Caco-2 (cell line): ENCODE measurements at regions not wholly inside any gene's neighbourhood (a gene's known extent, or its start where the extent isn't known, plus 50 kb on each side); places are given as distances from the start of the nearest gene placed in this dataset.
"Not testable (repeated sequence)": the region's sequence is repeated elsewhere in the genome, so short reads cannot be mapped to it uniquely, and the experiment has no call there.

Experiments
- BruUV-seq: library from RNA; stranded (reverse); fragments of 400-500 nt; replicated peaks from 2 replicates; lab custom pipeline; 2021; lab: Mats Ljungman, UMichigan
- CTCF ChIA-PET: fragments of 300-600 bp; sonication (Branson Sonifier 250); formaldehyde crosslinking; loops from one replicate; lab custom pipeline; 2022; ENCODE audit warnings: antibody characterized with exemption; lab: Charles Lee
- POLR2A ChIA-PET: fragments of 300-600 bp; sonication (Branson Sonifier 250); formaldehyde crosslinking; loops from one replicate; lab custom pipeline; 2022; ENCODE audit warnings: antibody characterized with exemption; lab: Charles Lee
- DNase-seq, 2 experiments: peaks; one replicate each; pipeline versions ENCODE4 v3.0.0 to v3.0.0-alpha.2; 2020 to 2022
- H3K27me3 ChIP-seq: replicated peaks from 2 replicates; pipeline ENCODE4 v1.6.0; 2011; ENCODE audit warnings: low read length; ENCODE audit not compliant: control insufficient read depth, insufficient read depth
- H3K36me3 ChIP-seq: 2 replicates; pipeline ENCODE4 v1.5.1; 2011; ENCODE audit warnings: low read length; ENCODE audit not compliant: control insufficient read depth, insufficient read depth
- H3K4me1 ChIP-seq: fragments of 250-450 bp; sonication (Bioruptor Pico); 2 replicates; pipeline ENCODE4 v1.5.1; 2020; ENCODE audit warnings: mild to moderate bottlenecking
- H3K4me3 ChIP-seq: 2 replicates; pipeline ENCODE4 v1.5.1; 2011; ENCODE audit warnings: low read depth, mild to moderate bottlenecking, control low read depth, low read length
- H3K9me3 ChIP-seq: fragments of 250-450 bp; sonication (Bioruptor Pico); 2 replicates; pipeline ENCODE4 v1.5.1; 2020; ENCODE audit warnings: mild to moderate bottlenecking, moderate library complexity
- H3K27ac Mint-ChIP-seq: one replicate; pipeline ENCODE4 v1.8.0; 2022; ENCODE audit warnings: mixed read lengths; ENCODE audit not compliant: unreplicated experiment
- H3K27me3 Mint-ChIP-seq: one replicate; pipeline ENCODE4 v1.8.0; 2022; ENCODE audit warnings: mixed read lengths; ENCODE audit not compliant: insufficient read depth, unreplicated experiment
- H3K36me3 Mint-ChIP-seq: one replicate; pipeline ENCODE4 v1.8.0; 2022; ENCODE audit warnings: mild to moderate bottlenecking, mixed read lengths; ENCODE audit not compliant: insufficient read depth, unreplicated experiment
- H3K4me1 Mint-ChIP-seq: one replicate; pipeline ENCODE4 v1.8.0; 2022; ENCODE audit warnings: low read depth, mixed read lengths; ENCODE audit not compliant: unreplicated experiment
- H3K4me3 Mint-ChIP-seq: one replicate; pipeline ENCODE4 v1.8.0; 2022; ENCODE audit warnings: mild to moderate bottlenecking, moderate library complexity, mixed read lengths; ENCODE audit not compliant: unreplicated experiment
- H3K9me3 Mint-ChIP-seq: one replicate; pipeline ENCODE4 v1.8.0; 2022; ENCODE audit warnings: mixed read lengths; ENCODE audit not compliant: unreplicated experiment
- CTCF ChIP-seq, 2 experiments: fragments of 200-600 bp in 1 of 2; IDR thresholded peaks; 1 replicate in 1 of 2; 2 replicates in 1 of 2; pipeline versions ENCODE4 v1.5.1 to v1.8.0; 2011 to 2022; ENCODE audit warnings: antibody characterized with exemption in 1 of 2, control low read depth in 1 of 2, inconsistent platforms in 1 of 2, low read depth in 1 of 2, low read length in 1 of 2, mild to moderate bottlenecking in 1 of 2, moderate library complexity in 1 of 2; ENCODE audit not compliant: insufficient read depth in 1 of 2, severe bottlenecking in 1 of 2, unreplicated experiment in 1 of 2
- intact Hi-C: fragments of 100-400 bp; cut with micrococcal nuclease; formaldehyde crosslinking; loops from one replicate; pipeline ENCODE4 v1.10.0; 2022; ENCODE audit not compliant: unreplicated experiment

GRCh38 chr6:115835314-115835713, 225.4 kb downstream of the FRK start:
- H3K4me1 ChIP-seq: peaks cover 5% of the 10 kb centered on the region; the same call in 1 of the 2 replicates
- no peaks in the 10 kb centered on the region for H3K36me3 Mint-ChIP-seq
- H3K4me3 ChIP-seq: no peak overlapping the region
- no peak for TF ChIP-seq CTCF (IDR thresholded peaks at IDR 0.05; ENCODE audit: insufficient read depth in 1 of 2, low read depth in 1 of 2, low read length in 1 of 2, severe bottlenecking in 1 of 2, unreplicated experiment in 1 of 2)
- intact Hi-C loops: no loop called here
- H3K27ac Mint-ChIP-seq: no peak overlapping the region
- POLR2A ChIA-PET: no interaction called here
- no peak overlapping the region for H3K4me3 Mint-ChIP-seq
- H3K27me3 ChIP-seq: no peaks in the 10 kb centered on the region
- H3K36me3 ChIP-seq: no peaks in the 10 kb centered on the region
- H3K4me1 Mint-ChIP-seq: peaks cover 7% of the 10 kb centered on the region
- CTCF ChIA-PET: no interaction called here
- H3K9me3 Mint-ChIP-seq: peaks cover 11% of the 10 kb centered on the region
- no TSS peak for BruUV-seq
- no peak for DNase-seq
- no peaks in the 10 kb centered on the region for H3K9me3 ChIP-seq
- H3K27me3 Mint-ChIP-seq: no peaks in the 10 kb centered on the region

- H3K9me3 Mint-ChIP-seq: peaks cover 11% of the 10 kb centered on the region
Observed at GRCh38 chr6:115834542-115834941, 226.1 kb downstream of the FRK start.

GRCh38 chr6:115832786-115833185, 227.9 kb downstream of the FRK start:
- Mint-ChIP-seq H3K4me1 (peaks cover 8% of the 10 kb centered on the region), H3K27me3 (peaks cover 3% of the 10 kb centered on the region), H3K4me3 (no peak overlapping the region), H3K27ac (no peak overlapping the region), H3K9me3 (peaks cover 11% of the 10 kb centered on the region), H3K36me3 (no peaks in the 10 kb centered on the region)
- DNase-seq: no peak
- Histone ChIP-seq H3K4me1 (peaks cover 5% of the 10 kb centered on the region; the same call in 1 of the 2 replicates), H3K4me3 (no peak overlapping the region), H3K9me3 (no peaks in the 10 kb centered on the region), H3K27me3 (no peaks in the 10 kb centered on the region), H3K36me3 (no peaks in the 10 kb centered on the region)
- POLR2A ChIA-PET: no interaction called here
- no TSS peak for BruUV-seq
- intact Hi-C loops: no loop called here
- CTCF ChIA-PET: no interaction called here
- TF ChIP-seq CTCF (IDR thresholded peaks at IDR 0.05; ENCODE audit: insufficient read depth in 1 of 2, low read depth in 1 of 2, low read length in 1 of 2, severe bottlenecking in 1 of 2, unreplicated experiment in 1 of 2): no peak

More at GRCh38 chr6:115834542-115834941, 226.1 kb downstream of the FRK start:
- H3K9me3 ChIP-seq, BruUV-seq, H3K27ac Mint-ChIP-seq, H3K4me3 ChIP-seq, POLR2A ChIA-PET, H3K4me1 Mint-ChIP-seq, H3K4me3 Mint-ChIP-seq, H3K27me3 Mint-ChIP-seq, intact Hi-C loops, CTCF ChIA-PET, H3K4me1 ChIP-seq, DNase-seq, H3K27me3 ChIP-seq, H3K36me3 Mint-ChIP-seq, H3K36me3 ChIP-seq: not testable (repeated sequence)

- DNase-seq: no peak
- H3K9me3 ChIP-seq: no peaks in the 10 kb centered on the region
- no peak for TF ChIP-seq CTCF (IDR thresholded peaks at IDR 0.05; ENCODE audit: insufficient read depth in 1 of 2, low read depth in 1 of 2, low read length in 1 of 2, severe bottlenecking in 1 of 2, unreplicated experiment in 1 of 2)
- Mint-ChIP-seq H3K4me3 (no peak overlapping the region), H3K27me3 (peaks cover 3% of the 10 kb centered on the region), H3K4me1 (peaks cover 8% of the 10 kb centered on the region), H3K27ac (no peak overlapping the region), H3K36me3 (no peaks in the 10 kb centered on the region), H3K9me3 (peaks cover 11% of the 10 kb centered on the region)
- H3K27me3 ChIP-seq: no peaks in the 10 kb centered on the region
- H3K4me1 ChIP-seq: peaks cover 5% of the 10 kb centered on the region; the same call in 1 of the 2 replicates
- ChIA-PET POLR2A (no interaction called here), CTCF (no interaction called here)
- no peak overlapping the region for H3K4me3 ChIP-seq
- intact Hi-C loops: no loop called here
- BruUV-seq: no TSS peak
- no peaks in the 10 kb centered on the region for H3K36me3 ChIP-seq
Observed at GRCh38 chr6:115832186-115832585, 228.5 kb downstream of the FRK start.
